GM18499 (cell line): ENCODE measurements at regions not wholly inside any gene's neighbourhood (a gene's known extent, or its start where the extent isn't known, plus 50 kb on each side); places are given as distances from the start of the nearest gene placed in this dataset.

ENCODE experiments used
- ATAC-seq: cut with Tn5 transposase; IDR thresholded peaks from one replicate; pipeline ENCODE4 v1.9.1; 2021; ENCODE audit warnings: moderate number of reproducible peaks; ENCODE audit not compliant: insufficient read depth, unreplicated experiment

- ATAC-seq, result no peak
Measured at GRCh38 chr6:153898360-153899059, 140.5 kb upstream of the OPRM1 start.

- no peak for ATAC-seq
Measured at GRCh38 chr6:153882411-153882810, 156.6 kb upstream of the OPRM1 start.

DNA sequence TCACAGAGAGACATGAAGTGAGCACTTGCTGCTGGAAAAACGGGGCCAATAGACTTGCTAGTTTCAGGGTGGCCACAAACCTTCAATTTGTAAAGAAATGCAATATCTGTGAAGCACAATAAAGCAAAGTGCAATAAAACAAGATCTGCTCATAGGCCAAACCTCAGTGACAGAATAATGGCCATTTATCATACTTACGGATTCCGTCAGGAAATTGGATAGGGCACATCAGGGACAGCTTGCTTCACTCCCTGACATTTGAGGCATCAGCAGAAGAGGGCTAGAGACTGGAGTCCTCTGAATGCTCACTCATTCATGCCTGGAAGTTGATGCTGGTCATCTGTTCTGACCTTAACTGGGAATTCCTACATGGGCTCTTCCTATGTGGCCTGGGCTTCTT is 165.5 kb upstream of the OPRM1 start:
- ATAC-seq, result no peak

- ATAC-seq, result no peak
Measured at GRCh38 chr6:153872946-153873345, 166.1 kb upstream of the OPRM1 start.

DNA sequence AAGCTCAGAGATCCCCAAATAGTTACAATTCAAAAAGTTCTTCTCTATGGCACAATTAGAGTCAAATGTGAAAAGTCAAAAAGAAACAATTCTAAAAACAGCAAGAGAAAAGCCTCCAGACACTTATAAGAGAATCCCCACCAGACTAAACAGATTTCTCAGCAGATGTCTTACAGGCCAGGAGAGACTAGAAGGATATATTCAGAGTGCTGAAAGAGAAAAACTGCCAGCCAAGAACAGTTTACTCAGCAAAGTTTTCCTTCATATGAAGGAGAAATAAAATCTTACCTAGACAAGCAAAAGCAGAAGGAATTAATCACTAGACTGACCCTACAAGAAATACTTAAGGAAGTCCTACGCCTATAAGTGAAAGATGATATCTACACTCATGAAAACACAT is 176.1 kb upstream of the OPRM1 start:
- no peak for ATAC-seq

DNA sequence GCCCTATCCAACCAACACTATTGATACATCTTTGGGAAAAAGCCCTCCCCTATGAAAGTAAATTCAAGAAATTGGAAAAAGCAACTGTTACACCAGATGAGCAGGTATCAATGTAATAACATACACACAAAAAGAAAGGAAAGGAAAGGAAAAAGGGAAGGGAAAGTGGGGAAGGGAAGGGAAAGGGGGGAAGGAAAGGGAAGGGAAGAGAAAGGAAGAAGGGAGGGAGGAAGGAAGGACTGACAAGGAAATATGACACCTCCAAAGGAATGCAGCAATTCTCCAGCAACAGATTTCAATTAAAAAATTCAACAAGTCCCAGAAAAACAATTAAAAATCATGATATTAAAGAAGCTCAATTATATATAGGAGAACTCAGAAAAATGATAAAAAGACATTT is 176.9 kb upstream of the OPRM1 start:
- ATAC-seq, result no peak

DNA sequence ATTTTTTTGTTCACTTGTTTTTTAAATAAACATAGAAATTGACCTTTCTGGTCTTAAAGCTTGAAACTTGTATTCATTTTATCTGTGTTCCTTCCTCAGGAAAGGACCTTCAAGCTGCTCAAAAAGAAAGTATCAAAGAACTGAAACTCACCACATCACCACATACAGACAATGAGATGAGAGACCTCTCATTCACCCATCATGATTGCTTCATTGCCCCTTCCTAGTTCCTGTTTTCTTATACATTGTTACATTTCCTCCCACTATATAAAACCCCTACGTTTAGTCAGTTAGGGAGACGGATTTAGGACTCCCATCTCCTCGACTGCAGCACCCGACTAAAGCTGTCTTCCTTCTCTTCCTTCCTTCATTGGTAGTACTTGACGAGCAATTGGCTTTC is 180.5 kb upstream of the OPRM1 start:
- no peak for ATAC-seq

GRCh38 chr6:153856929-153857376 is 182.1 kb upstream of the OPRM1 start:
- no peak for ATAC-seq

DNA sequence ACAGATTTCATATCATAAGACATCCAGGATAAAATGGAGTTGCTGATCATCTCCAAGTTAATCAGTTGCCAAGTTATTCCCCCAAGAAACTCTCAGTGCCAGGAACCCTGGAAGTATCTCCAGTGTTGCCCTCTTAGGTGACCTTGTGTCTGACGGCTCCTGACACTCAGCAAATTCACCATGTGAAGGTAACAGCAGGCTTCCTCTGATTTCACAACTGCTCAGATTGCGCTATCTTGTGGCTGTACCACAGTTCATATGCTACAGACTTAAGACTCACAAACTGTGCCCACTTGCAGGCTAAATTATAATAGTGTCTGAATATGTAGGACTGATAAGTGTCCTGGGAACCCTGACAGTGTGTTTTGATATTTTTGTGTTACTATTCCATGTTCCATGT is 186.6 kb upstream of the OPRM1 start:
- no peak for ATAC-seq

GRCh38 chr6:153852034-153852433 is 187.0 kb upstream of the OPRM1 start:
- ATAC-seq, result no peak

- ATAC-seq, result no peak
Measured at GRCh38 chr6:153849072-153849779, 189.8 kb upstream of the OPRM1 start.

- no peak for ATAC-seq
Measured at GRCh38 chr6:153843420-153843819, 195.6 kb upstream of the OPRM1 start.

GRCh38 chr6:153842491-153842890 is 196.5 kb upstream of the OPRM1 start:
- ATAC-seq, result no peak

GRCh38 chr6:153840039-153840850 is 198.8 kb upstream of the OPRM1 start:
- ATAC-seq, result no peak

GRCh38 chr6:153832543-153832942 is 206.5 kb upstream of the OPRM1 start:
- ATAC-seq, result no peak

DNA sequence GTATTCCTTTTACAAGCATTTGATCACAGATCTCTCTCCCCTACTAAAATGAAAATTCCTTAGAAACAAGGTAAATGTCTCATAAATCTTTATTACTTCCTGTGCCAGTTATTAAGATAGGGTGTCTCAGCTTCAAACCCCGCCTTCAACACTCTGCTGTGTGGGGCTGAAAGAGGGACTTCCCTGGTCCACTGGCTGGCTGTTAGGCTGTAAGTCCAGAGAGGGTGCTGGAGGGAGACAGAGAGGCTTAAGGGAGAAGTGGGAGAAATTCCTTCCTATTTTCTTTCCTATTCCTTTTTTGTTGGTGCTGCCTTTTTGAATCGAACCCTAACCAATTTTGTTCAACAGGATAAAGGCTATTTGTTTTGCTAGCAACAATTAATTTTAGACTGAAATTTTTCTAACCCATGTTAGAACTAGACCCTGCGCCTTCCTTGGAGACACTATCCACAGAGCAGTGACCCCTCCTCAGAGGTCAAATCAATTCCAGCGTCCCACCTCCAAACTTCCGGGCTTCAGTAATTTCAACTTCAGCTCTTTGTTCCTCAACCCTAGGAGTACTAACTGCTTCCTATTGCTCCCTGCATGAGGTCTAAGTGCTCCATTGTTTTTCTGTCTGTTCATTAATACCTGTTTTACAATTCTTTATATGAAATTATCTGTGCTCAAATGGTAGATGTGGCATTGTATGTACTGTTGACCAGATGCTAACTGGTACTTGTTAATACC is 207.5 kb upstream of the OPRM1 start:
- no peak for ATAC-seq

DNA sequence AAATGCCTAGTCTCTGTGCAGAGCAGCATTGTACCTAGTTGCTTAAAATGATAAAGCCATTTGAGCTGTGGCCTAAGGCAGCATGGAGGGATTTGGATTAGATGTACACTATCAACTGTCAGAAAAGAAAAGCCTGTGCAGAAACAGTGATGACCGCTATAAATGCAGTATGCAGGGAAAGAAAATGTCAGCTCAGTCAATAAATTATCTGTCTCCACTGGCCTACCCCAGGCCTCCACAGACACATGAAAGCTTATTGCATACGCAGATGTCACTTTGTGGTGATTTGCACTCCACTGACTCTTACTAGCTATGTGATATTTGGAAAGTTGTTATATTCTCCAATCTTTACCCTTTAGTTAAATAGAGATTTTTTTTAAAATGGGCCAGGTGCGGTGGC is 221.9 kb upstream of the OPRM1 start:
- no peak for ATAC-seq

DNA sequence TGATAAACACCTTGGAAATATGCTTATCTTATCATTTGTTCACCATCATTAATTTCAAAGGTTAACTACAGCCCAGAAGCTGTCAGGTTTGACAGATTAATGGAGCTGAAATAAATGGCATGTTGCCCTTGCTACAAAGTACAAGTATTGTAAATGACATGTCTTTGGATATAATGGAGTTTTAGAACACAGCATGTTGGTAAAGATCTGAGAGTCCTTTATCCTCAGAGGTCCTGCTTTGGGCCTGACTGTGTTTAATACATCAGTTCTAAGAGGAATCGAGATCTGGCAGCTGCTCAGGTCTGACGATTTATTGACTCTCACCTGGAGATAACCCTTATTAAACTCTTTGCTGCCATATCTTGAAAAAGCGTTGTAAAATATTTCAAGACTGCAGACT is 222.7 kb upstream of the OPRM1 start:
- no peak for ATAC-seq

- ATAC-seq, result no peak
Measured at GRCh38 chr6:153814136-153814535, 224.9 kb upstream of the OPRM1 start.

- no peak for ATAC-seq
Measured at GRCh38 chr6:153804755-153805330, 234.2 kb upstream of the OPRM1 start.
